GM13976 (cell line): ENCODE measurements at regions not wholly inside any gene's neighbourhood (a gene's known extent, or its start where the extent isn't known, plus 50 kb on each side); places are given as distances from the start of the nearest gene placed in this dataset.

Experiments used
- DNase-seq: peaks from one replicate; pipeline ENCODE4 v3.0.0; 2012; ENCODE audit warnings: low spot score
- in situ Hi-C: fragments of 300-500 bp; cut with MboI; formaldehyde crosslinking; loops from one replicate; pipeline ENCODE4 v1.12.0; 2022; ENCODE audit warnings: low sequenced_read_pairs, mixed read lengths, inconsistent platforms; ENCODE audit not compliant: unreplicated experiment
- TF ChIP-seq, protein P1 (sequence below): IDR thresholded peaks from 2 replicates; pipeline ENCODE4 v1.5.1; 2012; ENCODE audit warnings: borderline replicate concordance, mild to moderate bottlenecking; ENCODE audit not compliant: insufficient read depth; ENCODE audit errors: extremely low read depth, missing control alignments, control extremely low read depth

DNA sequence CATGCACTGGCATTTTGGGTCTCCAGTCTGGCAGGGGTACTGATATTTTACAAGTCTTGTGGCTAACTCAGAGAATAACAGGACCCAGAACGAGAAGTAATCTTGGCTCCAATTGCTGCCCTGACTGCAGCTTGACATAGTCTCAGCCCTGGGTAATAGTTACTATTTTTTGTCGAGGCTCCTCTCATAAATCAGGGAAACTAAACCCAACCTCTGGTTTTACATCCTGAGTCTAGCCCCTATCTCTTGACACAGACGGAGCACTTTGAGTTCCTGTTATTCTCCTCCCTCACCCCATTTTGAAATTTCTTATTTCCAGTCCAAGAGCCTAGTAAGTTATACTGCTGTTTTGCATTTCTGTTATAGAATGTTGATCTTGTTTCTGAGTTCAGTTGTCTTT is 276.1 kb upstream of the GOLIM4 start:
- DNase-seq, result no peak
- TF ChIP-seq, protein P1, sequence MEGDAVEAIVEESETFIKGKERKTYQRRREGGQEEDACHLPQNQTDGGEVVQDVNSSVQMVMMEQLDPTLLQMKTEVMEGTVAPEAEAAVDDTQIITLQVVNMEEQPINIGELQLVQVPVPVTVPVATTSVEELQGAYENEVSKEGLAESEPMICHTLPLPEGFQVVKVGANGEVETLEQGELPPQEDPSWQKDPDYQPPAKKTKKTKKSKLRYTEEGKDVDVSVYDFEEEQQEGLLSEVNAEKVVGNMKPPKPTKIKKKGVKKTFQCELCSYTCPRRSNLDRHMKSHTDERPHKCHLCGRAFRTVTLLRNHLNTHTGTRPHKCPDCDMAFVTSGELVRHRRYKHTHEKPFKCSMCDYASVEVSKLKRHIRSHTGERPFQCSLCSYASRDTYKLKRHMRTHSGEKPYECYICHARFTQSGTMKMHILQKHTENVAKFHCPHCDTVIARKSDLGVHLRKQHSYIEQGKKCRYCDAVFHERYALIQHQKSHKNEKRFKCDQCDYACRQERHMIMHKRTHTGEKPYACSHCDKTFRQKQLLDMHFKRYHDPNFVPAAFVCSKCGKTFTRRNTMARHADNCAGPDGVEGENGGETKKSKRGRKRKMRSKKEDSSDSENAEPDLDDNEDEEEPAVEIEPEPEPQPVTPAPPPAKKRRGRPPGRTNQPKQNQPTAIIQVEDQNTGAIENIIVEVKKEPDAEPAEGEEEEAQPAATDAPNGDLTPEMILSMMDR, result no peak
- in situ Hi-C loops, result no loop called here

DNA sequence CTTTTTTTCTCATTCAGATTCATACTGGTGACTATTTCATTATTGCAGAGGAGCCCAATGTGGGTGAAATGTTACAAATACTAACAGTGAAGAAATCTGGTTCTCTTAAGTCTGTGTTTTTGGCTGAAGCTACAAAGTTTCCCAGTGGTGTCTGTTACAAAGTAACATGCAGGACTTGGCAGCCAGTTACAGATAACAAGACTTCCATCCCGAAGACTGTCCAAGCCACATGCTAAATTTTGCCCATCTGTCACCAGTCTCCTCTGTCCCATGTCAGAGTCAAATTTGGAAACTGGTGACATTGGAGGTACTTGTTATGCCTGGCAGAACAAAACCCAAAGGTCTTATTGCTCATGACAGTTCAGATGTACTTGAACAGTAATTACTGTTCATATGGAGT is 269.2 kb upstream of the GOLIM4 start:
- in situ Hi-C loops, result no loop called here
- TF ChIP-seq, protein P1, result no peak
- no peak for DNase-seq

DNA sequence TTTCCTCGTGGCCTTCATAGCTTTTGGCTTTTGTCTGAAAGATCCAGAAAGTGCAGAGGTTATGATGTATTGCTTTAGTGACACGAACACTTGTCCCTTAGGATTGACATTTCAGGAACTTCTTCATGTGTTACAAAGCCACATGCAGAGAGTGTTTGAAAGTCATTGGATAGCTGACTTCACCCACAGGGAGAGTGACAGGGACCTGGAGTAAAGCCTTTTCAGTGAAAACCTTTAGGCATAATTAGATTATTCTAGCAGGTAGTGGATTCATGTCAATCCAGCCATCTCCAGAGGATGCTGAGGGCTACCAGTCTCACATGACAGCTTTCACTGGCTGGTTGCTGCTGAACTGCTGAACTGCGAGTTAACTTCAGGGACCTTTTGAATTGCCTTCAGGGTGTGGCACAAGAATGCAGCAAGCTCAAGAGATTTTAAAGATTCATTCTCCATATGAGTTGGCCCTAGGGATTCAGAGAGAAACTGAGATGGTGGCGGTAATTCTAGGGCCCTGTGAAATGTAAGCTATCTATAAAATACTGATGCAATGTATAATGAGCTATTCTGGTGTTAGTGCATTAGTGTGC is 267.0 kb upstream of the GOLIM4 start:
- in situ Hi-C loops, result no loop called here
- no peak for DNase-seq
- TF ChIP-seq, protein P1, result no peak

DNA sequence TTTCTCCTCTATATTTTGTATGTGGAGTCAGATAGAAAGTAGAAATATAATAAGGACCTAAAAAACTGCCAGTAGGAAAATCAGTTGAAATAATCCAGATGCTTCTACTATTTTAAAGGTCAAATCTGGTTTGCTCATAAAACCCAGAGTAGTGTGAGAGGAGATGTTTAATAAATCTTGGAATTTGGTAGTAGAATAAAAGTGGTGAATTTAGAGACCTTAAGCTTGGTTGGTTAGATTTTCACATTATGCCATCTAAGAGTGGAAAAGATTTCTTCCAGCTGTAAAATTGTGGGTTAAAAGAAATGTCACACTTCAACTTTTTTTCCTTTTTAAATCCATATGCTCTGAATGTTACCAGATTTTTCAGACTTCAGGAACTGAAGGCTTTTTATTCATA is 266.4 kb upstream of the GOLIM4 start:
- in situ Hi-C loops, result no loop called here
- no peak for DNase-seq
- TF ChIP-seq, protein P1, result no peak

DNA sequence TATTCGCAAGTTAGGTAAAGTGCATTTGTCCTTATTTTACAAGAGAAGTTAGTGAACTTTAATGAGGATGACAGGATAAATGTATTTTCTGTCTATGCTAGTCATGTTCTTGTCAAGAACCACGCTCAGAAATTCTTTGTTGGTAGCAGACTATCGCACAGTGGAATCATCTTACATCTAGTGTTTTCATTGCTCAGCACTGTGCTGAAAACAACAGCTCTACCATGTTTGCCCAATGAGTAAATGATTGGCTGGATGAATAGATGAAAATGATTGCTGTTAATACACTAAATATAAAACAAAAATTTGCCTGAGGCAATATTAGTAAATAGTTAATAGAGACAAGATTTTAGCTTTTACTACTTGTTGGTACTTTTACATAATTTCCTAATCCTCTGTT is 265.3 kb upstream of the GOLIM4 start:
- no peak for DNase-seq
- TF ChIP-seq, protein P1, result no peak
- in situ Hi-C loops, result no loop called here

DNA sequence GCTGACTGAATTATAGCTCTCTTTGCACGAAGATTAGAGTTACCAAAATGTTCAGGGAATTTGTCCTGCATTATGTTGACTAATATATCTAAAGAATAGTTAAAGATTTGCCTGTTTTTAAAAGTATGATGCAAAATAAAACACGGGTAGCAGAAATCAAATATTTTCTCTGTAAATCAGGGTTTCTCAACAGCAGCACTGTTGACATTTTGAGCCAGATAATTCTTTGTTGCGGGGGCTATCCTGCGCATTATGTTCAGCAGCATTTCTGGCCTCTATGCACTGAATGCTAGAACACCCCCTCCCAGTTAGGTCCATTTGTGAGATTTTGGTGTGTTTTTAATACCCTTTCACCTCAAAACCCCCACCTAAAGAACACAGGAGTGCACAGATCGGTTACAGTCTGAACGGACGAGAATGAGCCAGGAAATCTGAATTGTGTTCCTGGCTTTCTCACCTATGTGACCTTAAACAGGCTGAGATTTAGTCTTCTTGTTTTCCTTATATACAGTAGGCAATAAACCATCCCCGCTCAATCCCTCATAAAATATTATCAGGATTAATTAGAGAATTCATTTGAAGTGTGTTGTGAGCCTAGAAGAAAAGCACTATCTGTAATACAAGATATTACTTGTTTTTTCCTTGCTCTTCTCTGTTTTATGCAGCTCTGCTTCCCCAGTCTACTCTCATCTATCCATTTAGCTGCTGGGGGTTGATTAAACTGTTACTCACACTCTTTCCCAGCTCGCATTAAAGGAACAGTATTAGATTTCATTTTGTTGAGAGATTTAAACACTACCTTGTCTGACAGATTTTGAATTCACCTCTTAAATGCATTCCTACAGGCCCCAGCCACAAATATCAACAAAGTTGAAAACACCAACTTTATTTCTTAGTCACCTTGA is 247.5 kb upstream of the GOLIM4 start:
- in situ Hi-C loops, result no loop called here
- TF ChIP-seq, protein P1, result no peak
- no peak for DNase-seq
